GM21786 (cell line): ENCODE measurements at regions not wholly inside any gene's neighbourhood (a gene's known extent, or its start where the extent isn't known, plus 50 kb on each side); places are given as distances from the start of the nearest gene placed in this dataset.

Experiments used
- ATAC-seq: cut with Tn5 transposase; IDR thresholded peaks from one replicate; pipeline ENCODE4 v1.9.1; 2021; ENCODE audit not compliant: unreplicated experiment

GRCh38 chr13:53638040-53638439 is 609.4 kb downstream of the OLFM4 start:
- no peak for ATAC-seq

- ATAC-seq, result no peak
These were observed 613.7 kb downstream of the OLFM4 start for GRCh38 chr13:53642306-53642705.

- no peak for ATAC-seq
These were observed 620.1 kb downstream of the OLFM4 start for GRCh38 chr13:53648673-53649072.

- no peak for ATAC-seq
These were observed 643.4 kb downstream of the OLFM4 start for GRCh38 chr13:53672005-53672404.

- ATAC-seq, result no peak
These were observed 654.5 kb downstream of the OLFM4 start for GRCh38 chr13:53683146-53683545.

- ATAC-seq, result no peak
These were observed 655.0 kb downstream of the OLFM4 start for GRCh38 chr13:53683608-53684007.

GRCh38 chr13:53691417-53691816 is 662.8 kb downstream of the OLFM4 start:
- ATAC-seq, result no peak

GRCh38 chr13:53694814-53695532 is 666.4 kb downstream of the OLFM4 start:
- ATAC-seq, result no peak

GRCh38 chr13:53703371-53704080 is 674.9 kb downstream of the OLFM4 start:
- ATAC-seq, result no peak

GRCh38 chr13:53719281-53719680 is 690.7 kb downstream of the OLFM4 start:
- ATAC-seq, result no peak

GRCh38 chr13:53732664-53733063 is 704.1 kb downstream of the OLFM4 start:
- ATAC-seq, result no peak

- ATAC-seq, result no peak
These were observed 715.3 kb downstream of the OLFM4 start for GRCh38 chr13:53743906-53744305.

- ATAC-seq, result no peak
These were observed 719.2 kb downstream of the OLFM4 start for GRCh38 chr13:53747825-53748224.

GRCh38 chr13:53749306-53749705 is 720.7 kb downstream of the OLFM4 start:
- ATAC-seq, result no peak

GRCh38 chr13:53759016-53759415 is 730.4 kb downstream of the OLFM4 start:
- no peak for ATAC-seq

GRCh38 chr13:53775807-53776206 is 747.2 kb downstream of the OLFM4 start:
- ATAC-seq, result no peak

GRCh38 chr13:53778937-53779336 is 750.3 kb downstream of the OLFM4 start:
- no peak for ATAC-seq

GRCh38 chr13:53781941-53782340 is 753.3 kb downstream of the OLFM4 start:
- ATAC-seq, result no peak

- ATAC-seq, result peak; percentile 75
These were observed 753.9 kb downstream of the OLFM4 start for GRCh38 chr13:53782488-53782961.

GRCh38 chr13:53783471-53783870 is 754.9 kb downstream of the OLFM4 start:
- ATAC-seq, result no peak

GRCh38 chr13:53788286-53788685 is 759.7 kb downstream of the OLFM4 start:
- ATAC-seq, result no peak

- ATAC-seq, result no peak
These were observed 771.4 kb downstream of the OLFM4 start for GRCh38 chr13:53800011-53800410.
